ENCODE measurements at regions not wholly inside any gene's neighbourhood (a gene's known extent, or its start where the extent isn't known, plus 50 kb on each side); places are given as distances from the start of the nearest gene placed in this dataset.

GRCh38 chr4:187128976-187129375 lies 405.3 kb upstream of the FAT1 start:
- TF ChIP-seq CTCF (conservative IDR thresholded peaks at IDR 0.05 in 1 of 2, IDR thresholded peaks at IDR 0.05 in 1 of 2; ENCODE audit: extremely low read depth in 1 of 2, insufficient read depth in 1 of 2, low read depth in 1 of 2, low read length in 2 of 2) (no peak), EZH2 (IDR thresholded peaks at IDR 0.05; ENCODE audit: borderline replicate concordance, low read length) (no peak)

Data from mammary epithelial cell (primary cell).